HFFc6 (cell line): ENCODE measurements at regions not wholly inside any gene's neighbourhood (a gene's known extent, or its start where the extent isn't known, plus 50 kb on each side); places are given as distances from the start of the nearest gene placed in this dataset.

Experiments
- DNase-seq: peaks from one replicate; pipeline ENCODE4 v3.0.0-alpha.2; 2018
- H3K27ac Mint-ChIP-seq: 2 replicates; pipeline ENCODE4 v1.8.0; 2020; ENCODE audit warnings: mild to moderate bottlenecking, mixed read lengths
- H3K27me3 Mint-ChIP-seq: 2 replicates; pipeline ENCODE4 v1.8.0; 2021; ENCODE audit warnings: mild to moderate bottlenecking, moderate library complexity, mixed read lengths; ENCODE audit not compliant: insufficient read depth
- H3K36me3 Mint-ChIP-seq: 2 replicates; pipeline ENCODE4 v1.8.0; 2021; ENCODE audit warnings: low read depth, mixed read lengths
- H3K4me1 Mint-ChIP-seq: 2 replicates; pipeline ENCODE4 v1.8.0; 2020; ENCODE audit warnings: low read depth, mixed read lengths
- H3K4me3 Mint-ChIP-seq: 2 replicates; pipeline ENCODE4 v1.8.0; 2020; ENCODE audit warnings: mild to moderate bottlenecking, moderate library complexity, mixed read lengths
- H3K9me3 Mint-ChIP-seq: 2 replicates; pipeline ENCODE4 v1.8.0; 2020; ENCODE audit warnings: mild to moderate bottlenecking, mixed read lengths
- TF ChIP-seq, protein P1 (sequence below): fragments of 200-600 bp; sonication (generic); IDR thresholded peaks from 2 replicates; pipeline ENCODE4 v1.5.0; 2021; ENCODE audit warnings: antibody characterized with exemption, mild to moderate bottlenecking

DNA sequence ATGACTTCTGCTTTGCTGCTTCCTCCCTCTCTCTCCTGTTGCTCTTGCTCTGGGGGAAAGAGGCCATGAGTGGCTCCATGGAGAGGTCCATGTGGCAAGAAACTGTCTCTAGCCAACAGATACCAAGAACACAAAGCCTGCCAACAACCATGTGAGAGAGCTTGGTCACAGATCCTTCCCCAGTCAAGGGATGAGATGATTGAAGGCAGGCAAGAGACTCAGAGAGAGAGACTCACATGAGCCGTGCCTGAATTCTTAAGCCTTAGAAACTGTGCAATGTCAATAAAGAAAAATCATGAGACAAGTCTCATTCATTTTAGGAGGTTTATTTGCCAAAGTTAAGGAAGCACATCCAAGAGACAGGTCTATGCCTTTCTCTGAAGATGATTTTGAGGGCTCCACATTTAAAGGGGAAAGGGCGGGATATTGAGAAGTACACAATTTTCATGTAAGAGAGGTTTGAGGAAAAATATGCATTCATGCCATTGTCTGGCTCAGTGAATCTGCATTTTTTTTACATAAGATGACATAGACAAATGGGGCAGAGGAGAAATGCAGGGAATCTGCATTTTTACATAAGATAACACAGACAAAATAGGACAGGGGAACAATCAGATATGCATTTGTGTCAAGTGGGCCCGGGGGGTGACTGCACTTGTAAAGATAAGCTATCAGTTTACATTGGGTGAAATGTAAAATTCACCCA, 59.5 kb upstream of the SUCLG2 start:
- Mint-ChIP-seq H3K36me3 (no peaks in the 10 kb centered on the region; the same call in 1 of the 2 replicates), H3K27me3 (no peaks in the 10 kb centered on the region; the same call in 1 of the 2 replicates), H3K4me3 (no peak overlapping the region), H3K27ac (no peak overlapping the region), H3K4me1 (peaks cover 44% of the 10 kb centered on the region), H3K9me3 (no peaks in the 10 kb centered on the region)
- DNase-seq: no peak
- TF ChIP-seq, protein P1, sequence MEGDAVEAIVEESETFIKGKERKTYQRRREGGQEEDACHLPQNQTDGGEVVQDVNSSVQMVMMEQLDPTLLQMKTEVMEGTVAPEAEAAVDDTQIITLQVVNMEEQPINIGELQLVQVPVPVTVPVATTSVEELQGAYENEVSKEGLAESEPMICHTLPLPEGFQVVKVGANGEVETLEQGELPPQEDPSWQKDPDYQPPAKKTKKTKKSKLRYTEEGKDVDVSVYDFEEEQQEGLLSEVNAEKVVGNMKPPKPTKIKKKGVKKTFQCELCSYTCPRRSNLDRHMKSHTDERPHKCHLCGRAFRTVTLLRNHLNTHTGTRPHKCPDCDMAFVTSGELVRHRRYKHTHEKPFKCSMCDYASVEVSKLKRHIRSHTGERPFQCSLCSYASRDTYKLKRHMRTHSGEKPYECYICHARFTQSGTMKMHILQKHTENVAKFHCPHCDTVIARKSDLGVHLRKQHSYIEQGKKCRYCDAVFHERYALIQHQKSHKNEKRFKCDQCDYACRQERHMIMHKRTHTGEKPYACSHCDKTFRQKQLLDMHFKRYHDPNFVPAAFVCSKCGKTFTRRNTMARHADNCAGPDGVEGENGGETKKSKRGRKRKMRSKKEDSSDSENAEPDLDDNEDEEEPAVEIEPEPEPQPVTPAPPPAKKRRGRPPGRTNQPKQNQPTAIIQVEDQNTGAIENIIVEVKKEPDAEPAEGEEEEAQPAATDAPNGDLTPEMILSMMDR: no peak

DNA sequence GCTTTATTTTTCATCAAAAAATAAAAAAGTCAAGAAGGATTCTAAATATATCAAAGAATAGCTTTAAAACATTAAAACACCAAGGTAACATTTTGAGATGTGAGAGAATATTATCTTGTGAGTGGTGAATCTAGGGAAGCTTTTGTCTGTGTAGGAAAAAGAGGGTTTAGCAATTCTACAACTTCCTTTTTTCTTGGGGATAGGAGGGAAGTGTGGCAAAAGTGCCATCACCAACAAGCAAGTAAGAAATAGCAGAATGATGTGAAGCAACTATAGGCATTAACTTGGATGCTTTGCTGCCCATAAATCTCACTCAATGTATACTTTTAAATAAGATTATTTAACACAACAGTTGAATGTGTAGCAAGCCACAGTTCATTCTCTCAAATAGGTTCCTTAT, 57.8 kb upstream of the SUCLG2 start:
- TF ChIP-seq, protein P1: no peak
- peaks cover 32% of the 10 kb centered on the region for H3K4me1 Mint-ChIP-seq

DNA sequence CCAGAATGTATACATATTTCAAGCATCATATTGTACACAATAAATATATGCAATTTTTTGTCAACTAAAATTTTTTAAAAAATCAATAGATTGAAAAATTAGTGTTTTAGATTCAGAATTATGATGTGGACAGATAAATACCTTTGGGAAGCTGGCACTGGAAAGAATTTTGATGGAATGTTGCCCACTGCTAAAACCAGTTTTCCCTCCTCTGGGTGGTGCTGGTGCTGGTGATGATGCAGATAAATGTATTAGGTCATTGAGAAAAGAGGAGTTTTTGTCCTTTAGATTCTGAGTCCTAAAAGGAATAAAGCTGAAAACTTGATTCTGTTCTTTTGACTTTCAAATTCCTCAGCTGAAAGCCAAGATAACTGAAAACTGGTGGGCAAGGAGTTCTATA, 56.0 kb upstream of the SUCLG2 start:
- Mint-ChIP-seq H3K4me3 (no peak overlapping the region), H3K27me3 (no peaks in the 10 kb centered on the region; the same call in 1 of the 2 replicates), H3K36me3 (no peaks in the 10 kb centered on the region; the same call in 1 of the 2 replicates), H3K9me3 (no peaks in the 10 kb centered on the region), H3K4me1 (peaks cover 13% of the 10 kb centered on the region), H3K27ac (no peak overlapping the region)
- TF ChIP-seq, protein P1: no peak
- no peak for DNase-seq

More for the DNA sequence above, 57.8 kb upstream of the SUCLG2 start:
- Mint-ChIP-seq H3K4me3 (no peak overlapping the region), H3K9me3 (no peaks in the 10 kb centered on the region), H3K27me3 (no peaks in the 10 kb centered on the region; the same call in 1 of the 2 replicates), H3K36me3 (no peaks in the 10 kb centered on the region; the same call in 1 of the 2 replicates), H3K27ac (no peak overlapping the region)
- DNase-seq: no peak

DNA sequence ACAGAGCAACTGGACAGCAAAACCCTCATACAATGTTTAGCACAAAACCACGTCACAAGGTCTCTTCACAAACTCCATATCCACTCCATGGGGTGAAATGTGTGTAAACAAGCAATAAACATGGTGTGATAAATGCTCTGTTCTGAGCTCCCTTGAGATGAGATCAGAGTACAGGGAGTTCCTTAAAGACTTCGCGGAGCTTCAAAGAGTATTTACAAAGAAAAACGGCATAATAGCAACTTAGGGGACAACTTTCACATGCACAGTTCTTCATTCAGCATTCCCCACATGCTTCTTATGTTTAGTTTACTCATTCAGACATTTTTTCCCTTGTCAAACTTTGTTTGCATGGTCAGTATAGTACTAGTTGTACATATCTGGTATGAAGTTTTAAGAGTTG, 52.5 kb upstream of the SUCLG2 start:
- Mint-ChIP-seq H3K27me3 (no peaks in the 10 kb centered on the region), H3K27ac (no peak overlapping the region)

DNA sequence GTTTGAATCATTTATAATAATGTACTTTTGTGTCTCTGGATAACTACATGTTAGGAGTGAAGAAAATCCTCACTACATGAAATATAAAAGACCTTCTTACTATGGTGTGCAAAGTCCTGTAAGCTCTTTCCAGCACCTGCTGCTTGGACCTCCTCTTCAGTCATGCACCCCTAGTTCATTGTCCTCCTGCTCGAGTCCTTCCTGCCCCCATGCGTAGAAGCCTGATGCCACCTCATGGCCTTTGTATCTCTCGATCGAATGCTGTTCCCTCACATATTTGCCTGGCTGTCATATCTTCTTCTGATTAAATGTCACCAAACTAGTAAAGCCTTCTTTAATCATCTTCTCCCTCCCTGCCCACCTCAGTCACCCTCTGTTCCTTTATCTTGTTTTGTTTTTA, 49.9 kb upstream of the SUCLG2 start:
- Mint-ChIP-seq H3K27me3 (no peaks in the 10 kb centered on the region), H3K27ac (no peak overlapping the region), H3K9me3 (no peaks in the 10 kb centered on the region), H3K36me3 (no peaks in the 10 kb centered on the region), H3K4me1 (no peaks in the 10 kb centered on the region; the same call in 1 of the 2 replicates), H3K4me3 (no peak overlapping the region)
- DNase-seq: no peak
- TF ChIP-seq, protein P1: no peak

More for the DNA sequence above, 52.5 kb upstream of the SUCLG2 start:
- no peaks in the 10 kb centered on the region; the same call in 1 of the 2 replicates for H3K4me1 Mint-ChIP-seq
- no peaks in the 10 kb centered on the region for H3K36me3 Mint-ChIP-seq
- TF ChIP-seq, protein P1: no peak
- H3K4me3 Mint-ChIP-seq: no peak overlapping the region
- H3K9me3 Mint-ChIP-seq: no peaks in the 10 kb centered on the region
- no peak for DNase-seq
